Keratinocyte (primary cell): ENCODE measurements at regions not wholly inside any gene's neighbourhood (a gene's known extent, or its start where the extent isn't known, plus 50 kb on each side); places are given as distances from the start of the nearest gene placed in this dataset.

Experiments used
- EZH2 ChIP-seq: IDR thresholded peaks from one replicate; pipeline ENCODE4 v1.6.1; 2012; ENCODE audit warnings: inconsistent platforms, mild to moderate bottlenecking, low read length, moderate library complexity
- TF ChIP-seq, protein P1 (sequence below), 3 experiments: IDR thresholded peaks in 1 of 3; conservative IDR thresholded peaks in 1 of 3; optimal IDR thresholded peaks in 1 of 3; 2 replicates in 2 of 3; 3 replicates in 1 of 3; pipeline versions ENCODE3 to v1.5.1; 2011; ENCODE audit warnings: low read length in 3 of 3, mild to moderate bottlenecking in 3 of 3, moderate library complexity in 2 of 3, control low read depth in 1 of 3, inconsistent platforms in 1 of 3; ENCODE audit not compliant: insufficient read depth in 2 of 3; ENCODE audit errors: extremely low read depth in 1 of 3

DNA sequence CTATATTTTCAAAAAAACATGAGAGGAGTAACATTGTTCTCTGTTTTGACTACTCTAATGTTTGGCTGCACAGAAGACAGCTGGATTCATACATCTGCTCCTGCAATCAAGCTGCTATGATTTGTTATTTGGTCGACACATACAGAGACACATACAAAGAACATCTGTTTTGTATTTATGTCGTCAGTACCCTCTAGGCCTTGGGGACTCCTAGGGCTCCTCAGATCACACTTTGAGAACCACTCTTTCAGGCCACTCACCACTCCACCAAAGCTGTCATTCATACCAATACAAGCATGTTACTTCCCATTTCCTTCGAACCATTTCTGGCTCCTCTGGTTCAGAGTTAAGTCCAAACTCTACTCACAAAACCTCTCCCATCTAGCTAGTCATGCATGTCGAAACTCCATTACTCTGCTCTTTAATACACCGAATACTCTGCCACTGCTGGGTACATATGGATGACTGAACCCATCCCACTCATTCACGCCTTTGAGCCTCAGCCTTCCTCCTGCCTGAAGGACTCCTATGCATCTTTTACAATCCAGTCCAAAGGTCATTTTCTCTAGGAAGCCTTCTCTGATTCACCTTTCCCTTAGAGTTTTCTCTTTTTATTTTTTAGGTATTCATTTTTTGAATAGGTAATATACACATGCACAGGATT, 102.9 kb upstream of the ARHGEF3 start:
- TF ChIP-seq, protein P1, sequence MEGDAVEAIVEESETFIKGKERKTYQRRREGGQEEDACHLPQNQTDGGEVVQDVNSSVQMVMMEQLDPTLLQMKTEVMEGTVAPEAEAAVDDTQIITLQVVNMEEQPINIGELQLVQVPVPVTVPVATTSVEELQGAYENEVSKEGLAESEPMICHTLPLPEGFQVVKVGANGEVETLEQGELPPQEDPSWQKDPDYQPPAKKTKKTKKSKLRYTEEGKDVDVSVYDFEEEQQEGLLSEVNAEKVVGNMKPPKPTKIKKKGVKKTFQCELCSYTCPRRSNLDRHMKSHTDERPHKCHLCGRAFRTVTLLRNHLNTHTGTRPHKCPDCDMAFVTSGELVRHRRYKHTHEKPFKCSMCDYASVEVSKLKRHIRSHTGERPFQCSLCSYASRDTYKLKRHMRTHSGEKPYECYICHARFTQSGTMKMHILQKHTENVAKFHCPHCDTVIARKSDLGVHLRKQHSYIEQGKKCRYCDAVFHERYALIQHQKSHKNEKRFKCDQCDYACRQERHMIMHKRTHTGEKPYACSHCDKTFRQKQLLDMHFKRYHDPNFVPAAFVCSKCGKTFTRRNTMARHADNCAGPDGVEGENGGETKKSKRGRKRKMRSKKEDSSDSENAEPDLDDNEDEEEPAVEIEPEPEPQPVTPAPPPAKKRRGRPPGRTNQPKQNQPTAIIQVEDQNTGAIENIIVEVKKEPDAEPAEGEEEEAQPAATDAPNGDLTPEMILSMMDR (optimal IDR thresholded peaks at IDR 0.05 in 1 of 3, IDR thresholded peaks at IDR 0.05 in 1 of 3, conservative IDR thresholded peaks at IDR 0.05 in 1 of 3; ENCODE audit: extremely low read depth in 1 of 3, insufficient read depth in 2 of 3, low read length in 3 of 3), result no peak
- no peak for TF ChIP-seq EZH2
